ENCODE measurements at regions not wholly inside any gene's neighbourhood (a gene's known extent, or its start where the extent isn't known, plus 50 kb on each side); places are given as distances from the start of the nearest gene placed in this dataset.
"Not testable (repeated sequence)": the region's sequence is repeated elsewhere in the genome, so short reads cannot be mapped to it uniquely, and the experiment has no call there.

GRCh38 chr10:117796130-117796745 lies 250.5 kb downstream of the RAB11FIP2 start:
- DNase-seq, result no peak

- DNase-seq, result no peak
Observed at GRCh38 chr10:117797296-117797695, 249.4 kb downstream of the RAB11FIP2 start.

- DNase-seq, result no peak
Observed at GRCh38 chr10:117801691-117802090, 245.1 kb downstream of the RAB11FIP2 start.

- no peak for DNase-seq
Observed at GRCh38 chr10:117804470-117805011, 242.2 kb downstream of the RAB11FIP2 start.

DNA sequence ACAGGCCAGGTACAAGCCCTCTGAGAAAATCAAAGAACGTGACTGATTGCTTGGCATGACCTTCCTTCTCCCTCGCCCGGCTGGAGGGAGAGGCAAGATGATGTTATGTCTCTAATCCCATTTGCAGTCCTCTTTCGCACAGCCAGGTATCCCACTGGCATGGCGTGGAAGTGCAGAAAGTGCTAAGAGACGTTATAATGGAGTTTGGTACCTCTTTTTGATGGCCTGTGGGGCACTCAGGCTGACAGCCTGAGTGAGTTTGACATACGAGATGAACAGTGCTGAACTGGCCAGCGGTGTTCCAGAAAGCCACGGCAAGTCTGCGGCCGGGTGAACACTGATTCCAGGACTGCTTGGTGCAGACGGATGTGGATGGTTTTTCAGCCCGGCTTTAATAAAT lies 241.6 kb downstream of the RAB11FIP2 start:
- no peak for DNase-seq

- no peak for DNase-seq
Observed at GRCh38 chr10:117807441-117807840, 239.3 kb downstream of the RAB11FIP2 start.

DNA sequence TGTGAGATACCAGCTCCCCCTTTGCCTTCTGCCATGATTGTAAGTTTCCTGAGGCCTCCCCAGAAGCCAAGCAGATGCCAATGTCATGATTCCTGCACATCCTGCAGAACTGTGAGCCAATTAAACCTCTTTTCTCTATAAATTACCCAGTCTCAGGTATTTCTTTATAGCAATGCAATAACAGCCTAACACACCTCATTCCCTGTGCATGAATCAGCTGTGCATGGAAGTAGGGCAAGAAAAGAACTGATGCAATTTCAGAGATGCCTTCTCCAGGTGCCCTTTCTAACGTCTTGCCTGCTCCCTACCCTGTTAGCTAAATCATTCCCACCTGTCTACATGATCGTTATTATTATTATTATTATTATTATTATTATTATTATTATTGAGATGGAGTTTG lies 230.9 kb downstream of the RAB11FIP2 start:
- not testable (repeated sequence) for DNase-seq

DNA sequence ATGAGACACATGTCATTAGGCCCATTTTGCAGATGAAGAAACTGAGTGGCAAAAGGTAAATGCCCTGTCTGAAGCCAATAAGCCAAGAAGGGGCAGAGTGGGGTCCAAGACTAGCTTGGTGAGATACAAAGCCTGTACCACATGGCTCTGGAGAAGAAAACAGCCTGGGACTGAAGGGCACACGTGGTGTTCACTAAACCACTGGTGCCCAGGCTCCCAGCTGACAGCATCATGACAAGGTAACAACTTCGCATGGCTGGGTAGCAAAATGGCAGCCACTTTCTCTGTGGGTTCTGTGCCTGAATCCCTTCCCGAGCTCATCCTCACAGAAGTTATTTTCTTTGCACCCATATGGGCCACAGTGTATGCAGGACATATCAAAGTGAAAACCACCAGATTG lies 229.6 kb downstream of the RAB11FIP2 start:
- DNase-seq, result no peak

DNA sequence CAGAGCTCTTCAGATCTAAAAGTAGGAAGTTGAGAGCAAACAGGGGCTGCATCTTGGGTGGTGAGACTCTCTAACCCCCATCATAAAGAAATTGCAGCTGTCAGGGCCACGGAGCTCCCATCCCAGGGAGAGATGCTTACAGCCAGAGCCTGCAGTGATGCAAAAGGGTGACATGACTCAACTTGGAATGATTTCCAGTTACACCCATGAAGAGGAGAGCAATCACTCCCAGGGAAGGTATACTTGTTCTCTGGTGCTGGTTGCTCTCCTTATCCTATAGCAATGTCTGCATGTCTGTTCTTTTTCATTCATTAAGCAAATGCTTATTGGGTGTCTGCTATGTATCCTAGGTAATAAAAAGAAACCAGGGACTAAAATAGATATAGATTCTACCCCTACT lies 228.0 kb downstream of the RAB11FIP2 start:
- no peak for DNase-seq

GRCh38 chr10:117819304-117819703 lies 227.4 kb downstream of the RAB11FIP2 start:
- DNase-seq, result no peak

GRCh38 chr10:117823980-117824379 lies 222.8 kb downstream of the RAB11FIP2 start:
- DNase-seq, result no peak

DNA sequence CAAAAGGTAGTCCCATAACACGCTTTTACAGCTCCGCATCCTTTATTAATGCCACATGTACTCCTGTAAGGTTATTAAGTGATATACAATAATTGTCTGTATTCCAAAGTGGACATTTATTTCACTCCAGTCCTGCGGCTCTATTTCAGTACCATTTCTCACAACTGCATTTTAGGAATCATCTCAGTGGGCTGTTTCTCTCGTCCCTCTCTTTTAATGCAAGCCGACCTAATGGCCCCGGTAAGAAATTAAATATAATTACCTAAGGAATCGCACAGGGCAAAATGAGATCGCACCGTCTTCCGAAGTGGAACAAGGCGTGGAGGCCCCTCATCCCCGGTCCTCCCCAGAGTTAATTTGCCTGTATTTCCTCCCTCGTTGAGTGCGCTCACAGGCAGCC lies 216.5 kb downstream of the RAB11FIP2 start:
- no peak for DNase-seq

- DNase-seq, result no peak
Observed at GRCh38 chr10:117830787-117831212, 215.9 kb downstream of the RAB11FIP2 start.

- not testable (repeated sequence) for DNase-seq
Observed at GRCh38 chr10:117838500-117839498, 207.9 kb downstream of the RAB11FIP2 start.

DNA sequence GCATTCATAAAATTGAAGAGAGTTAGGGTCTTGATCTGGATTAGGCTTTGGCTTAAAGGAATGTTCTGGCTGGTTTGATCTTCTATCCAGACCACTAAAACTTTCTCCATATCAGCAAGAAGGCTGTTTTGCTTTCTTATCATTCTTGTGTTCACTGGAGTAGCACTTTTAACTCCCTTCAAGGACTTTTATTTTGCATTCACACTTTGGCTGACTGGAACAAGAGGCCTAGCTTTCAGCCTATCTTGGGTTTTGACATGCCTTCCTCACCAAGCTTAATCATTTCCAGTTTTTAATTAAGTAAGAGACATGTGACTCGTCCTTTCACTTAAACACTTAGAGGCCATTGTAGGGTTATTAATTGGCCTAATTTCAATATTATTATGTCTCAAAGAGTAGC lies 190.3 kb downstream of the RAB11FIP2 start:
- not testable (repeated sequence) for DNase-seq

DNA sequence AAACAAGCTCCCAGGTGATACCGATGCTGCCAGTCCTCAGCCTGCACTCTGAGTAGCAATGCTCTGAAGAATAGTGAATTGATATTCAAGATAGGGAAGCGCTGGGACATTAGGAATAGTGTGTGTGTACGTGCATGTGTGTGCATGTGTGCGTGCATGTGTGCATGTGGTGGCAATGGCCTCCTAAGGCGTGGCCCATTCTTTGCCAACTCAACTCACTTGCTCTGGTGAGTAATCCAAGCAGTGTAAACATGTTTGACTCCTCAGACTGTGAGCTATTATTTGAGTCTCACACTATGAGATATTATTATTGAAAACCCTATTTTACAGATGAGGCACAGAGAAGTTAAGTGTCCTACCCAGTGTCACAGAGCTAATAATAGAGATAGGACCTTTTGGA lies 186.6 kb downstream of the RAB11FIP2 start:
- DNase-seq, result no peak

GRCh38 chr10:117860823-117861222 lies 185.9 kb downstream of the RAB11FIP2 start:
- no peak for DNase-seq

- DNase-seq, result no peak
Observed at GRCh38 chr10:117861329-117861728, 185.4 kb downstream of the RAB11FIP2 start.

DNA sequence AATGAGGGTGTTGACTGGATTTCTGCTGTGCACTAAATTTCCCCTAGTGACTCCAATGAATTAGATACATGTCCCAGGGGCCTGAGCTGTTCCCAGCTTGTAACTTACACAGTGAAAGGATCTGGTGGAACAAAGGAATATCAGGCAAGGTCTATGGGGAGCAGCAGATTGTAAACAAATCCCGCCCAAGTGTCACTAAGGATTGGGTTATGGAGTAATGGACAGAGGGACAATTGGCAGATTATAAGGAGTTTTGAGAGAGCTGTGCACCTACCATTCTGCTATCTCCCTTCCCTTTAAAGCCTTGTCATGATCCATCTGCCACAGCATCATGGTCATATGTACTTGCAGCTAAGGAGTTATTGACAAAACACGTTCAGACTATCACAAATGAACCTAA lies 183.0 kb downstream of the RAB11FIP2 start:
- DNase-seq, result no peak

DNA sequence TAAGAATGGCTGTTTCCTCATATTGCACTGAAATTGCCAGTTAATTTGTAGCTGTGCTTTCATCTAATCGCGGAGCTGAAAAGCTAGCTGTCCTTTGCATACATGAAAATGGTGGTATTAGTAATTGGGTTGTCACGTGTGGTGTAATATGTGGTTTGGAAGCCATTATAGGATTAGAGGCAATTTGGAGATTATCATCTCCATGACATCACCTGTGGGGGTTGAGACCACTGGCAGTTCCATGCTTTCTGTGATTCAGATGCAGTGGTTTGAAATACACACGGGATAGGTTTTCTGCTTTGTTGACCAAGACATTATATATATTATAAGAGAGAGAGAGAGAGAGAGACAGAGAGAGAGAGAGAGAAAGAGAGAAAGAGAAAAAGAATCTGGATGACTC lies 180.8 kb downstream of the RAB11FIP2 start:
- DNase-seq, result no peak

GRCh38 chr10:117868151-117868550 lies 178.6 kb downstream of the RAB11FIP2 start:
- no peak for DNase-seq

- DNase-seq, result no peak
Observed at GRCh38 chr10:117875793-117876192, 170.9 kb downstream of the RAB11FIP2 start.

DNA sequence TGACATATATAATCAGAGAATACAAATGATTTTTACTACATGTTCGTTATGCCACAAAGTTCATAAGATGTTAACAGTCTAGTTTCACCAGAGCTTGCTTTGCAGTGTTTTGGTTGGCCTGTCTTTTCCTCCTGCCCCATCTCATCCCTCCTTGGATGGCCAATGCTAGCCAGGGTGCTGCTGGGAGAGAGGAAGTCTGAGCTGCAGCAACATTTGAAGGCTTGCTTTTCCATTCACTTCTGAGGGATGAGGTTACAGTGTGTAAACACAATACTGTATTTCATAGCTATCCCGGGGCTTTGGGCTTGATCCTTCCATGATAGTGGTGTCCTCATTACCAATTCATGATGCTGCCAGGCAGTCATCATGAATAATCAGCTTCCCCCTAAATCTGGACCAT lies 170.5 kb downstream of the RAB11FIP2 start:
- no peak for DNase-seq

DNA sequence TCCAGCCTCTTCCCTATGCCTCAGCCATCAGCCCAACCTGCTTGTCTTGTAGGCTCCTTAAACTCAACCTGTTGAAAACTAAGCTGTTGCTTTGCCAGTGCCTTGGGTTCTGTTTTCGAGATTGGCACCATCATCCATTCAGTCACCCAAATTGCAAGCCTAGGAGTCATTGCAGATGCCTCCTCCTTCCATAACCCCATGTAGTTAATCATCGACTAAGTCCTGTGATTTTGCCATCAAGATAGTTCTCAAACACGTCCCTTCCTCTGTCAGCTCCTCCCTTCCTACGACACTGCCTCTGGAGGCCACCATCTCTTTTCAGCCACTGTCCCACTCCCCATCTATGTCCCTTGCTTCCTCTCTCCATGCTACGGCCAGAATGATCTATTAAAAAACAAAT lies 168.1 kb downstream of the RAB11FIP2 start:
- no peak for DNase-seq

Data from NCI-H187 (cell line).